ENCODE measurements at regions not wholly inside any gene's neighbourhood (a gene's known extent, or its start where the extent isn't known, plus 50 kb on each side); places are given as distances from the start of the nearest gene placed in this dataset.
A peak's percentile ranks its signal among the peaks of the same experiment; 100 is the strongest.

DNA sequence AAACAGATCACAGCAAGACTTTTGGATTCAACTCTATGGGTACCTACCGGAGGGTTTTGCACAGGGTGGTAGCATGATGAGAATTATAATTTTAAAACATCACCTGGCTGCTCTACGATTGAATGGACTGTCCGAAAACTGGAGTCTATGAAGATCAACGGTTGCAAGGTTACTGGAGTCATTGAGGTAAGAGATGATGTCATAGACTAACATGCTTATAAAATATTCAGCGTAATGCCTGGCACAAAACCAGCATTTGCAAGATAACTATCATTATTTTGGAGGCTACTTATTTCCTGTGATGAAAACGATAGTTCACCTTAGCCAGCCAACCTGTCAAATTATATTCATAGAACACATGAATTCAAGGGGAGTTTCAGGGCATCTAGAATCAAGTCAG, 580.6 kb upstream of the TBX3 start:
- DNase-seq (ENCODE audit: low read depth in 1 of 2, low spot score in 1 of 2) = no peak
- no peak for TF ChIP-seq JUND (IDR thresholded peaks at IDR 0.05; ENCODE audit: low read depth)
- in situ Hi-C loops (cut with HindIII; ENCODE audit: low pct_unique_long_range_greater_than_20kb, low sequenced_read_pairs) = no loop called here

DNA sequence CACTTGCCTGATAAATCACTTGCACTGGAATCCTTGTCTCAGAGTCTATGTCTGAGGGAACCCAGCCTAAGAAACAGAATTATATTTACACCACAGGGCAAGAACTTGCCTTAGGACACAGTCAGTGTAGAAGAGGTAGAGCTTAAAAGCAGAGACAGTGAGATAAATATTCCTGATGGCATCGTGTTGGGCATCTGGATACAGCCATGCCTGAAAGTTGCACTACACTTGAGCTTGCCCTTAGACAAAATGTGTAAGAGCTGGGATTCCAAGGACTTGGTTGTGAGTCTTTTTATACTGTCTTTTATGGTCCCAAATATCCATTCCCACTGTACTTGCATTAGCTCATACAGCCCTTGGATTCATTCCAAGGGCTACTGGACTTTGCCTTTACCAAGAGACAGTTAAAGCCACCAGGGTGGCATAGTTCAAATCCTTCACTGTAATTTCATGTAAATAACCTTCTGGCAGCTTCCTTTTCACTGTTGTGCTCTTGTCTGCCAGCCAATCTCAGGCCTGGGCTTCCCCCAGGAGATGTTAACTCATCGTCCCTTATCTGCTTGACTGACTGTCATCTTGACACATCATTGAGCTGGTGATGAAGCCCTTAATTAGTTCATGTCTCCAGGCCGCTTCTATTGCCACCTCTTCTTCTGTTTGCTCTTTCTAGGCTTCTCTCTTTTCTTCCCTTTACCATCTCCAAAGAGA, 577.9 kb upstream of the TBX3 start:
- no peak for TF ChIP-seq JUND (IDR thresholded peaks at IDR 0.05; ENCODE audit: low read depth)
- DNase-seq (ENCODE audit: low read depth in 1 of 2, low spot score in 1 of 2) = no peak
- in situ Hi-C loops (cut with HindIII; ENCODE audit: low pct_unique_long_range_greater_than_20kb, low sequenced_read_pairs) = no loop called here

DNA sequence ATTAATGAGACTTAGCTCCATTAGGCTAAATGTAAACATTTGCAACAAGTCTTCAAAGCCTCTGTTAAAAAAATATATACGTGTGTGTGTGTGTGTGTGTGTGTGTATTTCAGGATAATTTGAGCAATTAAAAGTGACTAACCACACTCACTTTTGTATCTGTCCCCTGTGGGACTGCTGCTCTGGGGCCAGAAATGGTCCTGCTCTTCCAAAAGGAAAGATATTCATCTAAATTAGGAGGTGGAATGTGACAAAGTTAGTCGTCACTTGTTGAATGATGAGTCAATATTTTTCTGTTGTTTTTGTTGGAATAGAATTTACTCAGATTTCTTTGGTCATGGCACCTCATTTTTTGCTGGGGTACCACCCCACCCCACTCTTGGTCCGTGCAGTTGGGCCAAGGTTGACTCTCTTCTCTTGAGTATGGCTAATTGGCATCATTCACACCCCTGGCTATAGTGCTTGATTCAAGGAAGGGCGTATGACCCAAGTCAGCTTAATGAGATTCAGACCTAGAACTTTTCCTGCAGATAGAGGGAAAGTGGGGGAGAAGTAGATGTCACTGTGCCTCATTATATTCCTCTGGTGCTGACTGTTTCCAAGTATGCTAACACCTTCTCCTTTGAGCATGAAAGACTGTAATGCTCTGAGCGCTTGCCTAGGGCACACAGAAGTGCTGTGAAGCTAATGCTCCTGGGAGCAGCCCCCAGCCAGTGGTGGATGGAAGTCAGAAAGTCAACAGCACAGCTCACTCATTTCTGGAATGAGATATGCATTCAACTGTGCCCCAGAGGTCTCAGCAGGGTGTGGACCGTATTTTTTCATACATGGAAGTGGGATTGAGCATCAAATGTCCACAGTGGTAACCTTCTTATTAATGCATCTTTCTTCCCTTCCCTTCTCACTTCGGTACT, 577.0 kb upstream of the TBX3 start:
- no peak for TF ChIP-seq JUND (IDR thresholded peaks at IDR 0.05; ENCODE audit: low read depth)
- in situ Hi-C loops (cut with HindIII; ENCODE audit: low pct_unique_long_range_greater_than_20kb, low sequenced_read_pairs) = no loop called here
- DNase-seq (ENCODE audit: low read depth in 1 of 2, low spot score in 1 of 2) = no peak

DNA sequence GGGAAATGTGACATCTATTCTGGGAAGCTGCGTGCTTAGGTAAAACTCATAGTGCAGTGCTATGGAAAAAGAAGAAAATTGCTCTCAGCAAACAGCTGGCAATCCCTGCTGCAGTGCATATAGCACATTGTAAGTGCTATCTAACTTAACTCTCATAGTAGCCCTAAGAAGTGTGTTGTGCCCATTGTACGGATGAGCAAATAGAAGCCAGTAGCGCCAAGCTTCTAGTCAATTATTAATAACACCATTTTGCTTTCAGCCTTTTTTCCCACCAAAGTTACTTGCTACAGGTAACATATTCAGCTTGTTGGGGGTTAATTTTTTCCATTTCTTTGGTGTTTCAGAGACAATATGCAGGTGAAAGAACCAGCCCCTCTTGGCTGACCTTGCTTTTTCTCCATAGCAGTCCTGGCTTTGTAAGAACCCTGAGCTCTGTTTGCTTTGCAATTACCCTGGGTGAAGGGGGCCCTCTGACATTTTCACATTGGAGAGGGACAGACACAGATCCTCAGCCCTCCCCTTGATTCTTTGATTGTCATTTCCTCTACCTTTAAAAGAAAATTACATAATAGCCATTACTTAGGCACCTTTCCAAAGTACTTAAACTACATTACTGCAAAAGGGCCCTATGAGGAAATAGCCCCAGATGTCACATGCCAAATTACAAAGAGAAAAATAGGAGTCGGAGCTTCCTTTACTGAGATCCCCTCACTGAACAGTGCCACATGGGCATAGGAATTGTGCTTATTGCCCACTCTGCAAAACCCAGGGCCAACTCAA, 576.2 kb upstream of the TBX3 start:
- no peak for DNase-seq (ENCODE audit: low read depth in 1 of 2, low spot score in 1 of 2)
- no peak for TF ChIP-seq JUND (IDR thresholded peaks at IDR 0.05; ENCODE audit: low read depth)
- in situ Hi-C loops (cut with HindIII; ENCODE audit: low pct_unique_long_range_greater_than_20kb, low sequenced_read_pairs) = no loop called here

DNA sequence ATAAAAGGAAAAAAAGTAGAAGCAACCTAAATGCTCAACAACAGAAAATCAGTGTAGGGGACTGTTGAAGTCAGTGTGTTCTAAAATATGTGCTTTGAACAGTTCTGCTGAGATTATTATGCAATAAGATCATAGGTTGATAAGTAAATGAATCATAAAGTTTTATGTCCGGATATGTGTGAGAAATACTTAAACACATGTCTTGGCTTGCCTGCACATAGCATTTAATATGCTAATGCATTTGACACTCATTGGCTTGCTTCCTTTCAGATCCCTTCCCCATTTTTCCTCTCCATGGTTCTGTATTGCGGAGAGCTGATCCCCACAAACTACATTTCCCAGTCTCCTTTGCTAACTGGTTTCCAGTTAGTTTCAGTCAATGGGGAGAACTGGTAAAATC, 573.8 kb upstream of the TBX3 start:
- DNase-seq (ENCODE audit: low read depth in 1 of 2, low spot score in 1 of 2) = no peak
- in situ Hi-C loops (cut with HindIII; ENCODE audit: low pct_unique_long_range_greater_than_20kb, low sequenced_read_pairs) = no loop called here
- no peak for TF ChIP-seq JUND (IDR thresholded peaks at IDR 0.05; ENCODE audit: low read depth)

DNA sequence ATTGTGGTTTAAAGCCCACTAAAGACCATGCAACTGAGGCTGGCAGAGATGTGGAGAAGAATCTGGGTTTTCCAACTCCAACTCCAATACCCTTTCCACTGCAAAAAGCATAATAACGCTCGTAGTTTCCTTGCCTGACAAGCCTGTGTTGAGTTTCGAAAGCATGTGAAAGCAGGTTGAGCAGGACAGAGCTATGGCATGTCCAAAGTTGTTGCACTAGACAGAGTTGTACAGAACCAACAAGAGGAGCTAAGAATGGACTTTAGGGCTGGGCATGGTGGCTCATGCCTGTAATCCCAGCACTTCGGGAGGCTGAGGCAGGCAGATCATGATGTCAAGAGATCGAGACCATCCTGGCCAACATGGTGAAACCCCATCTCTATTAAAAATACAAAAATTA, 572.0 kb upstream of the TBX3 start:
- DNase-seq (ENCODE audit: low read depth in 1 of 2, low spot score in 1 of 2) = peak in 1 of 2 experiments; percentile 6
- in situ Hi-C loops (cut with HindIII; ENCODE audit: low pct_unique_long_range_greater_than_20kb, low sequenced_read_pairs) = no loop called here
- no peak for TF ChIP-seq JUND (IDR thresholded peaks at IDR 0.05; ENCODE audit: low read depth)

DNA sequence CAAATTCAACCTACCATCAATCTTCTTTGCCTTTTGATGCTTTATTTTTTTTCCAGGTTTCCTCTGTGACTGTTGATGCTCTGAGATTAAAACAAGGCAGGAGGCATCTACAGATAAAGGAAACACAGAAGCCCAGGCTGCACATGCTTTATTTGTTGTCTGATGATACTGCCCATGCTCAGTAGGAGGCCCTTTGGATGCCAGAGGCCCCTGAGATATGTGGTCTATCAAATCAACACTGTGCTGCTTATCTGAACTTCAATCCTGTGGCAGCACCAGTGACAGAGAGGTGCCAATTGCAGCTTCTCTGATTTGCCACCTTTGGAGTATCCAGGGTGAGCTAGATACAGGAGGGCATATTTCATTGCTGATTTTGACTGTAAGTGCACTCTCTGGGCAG, 571.3 kb upstream of the TBX3 start:
- TF ChIP-seq JUND (IDR thresholded peaks at IDR 0.05; ENCODE audit: low read depth) = no peak
- DNase-seq (ENCODE audit: low read depth in 1 of 2, low spot score in 1 of 2) = no peak
- in situ Hi-C loops (cut with HindIII; ENCODE audit: low pct_unique_long_range_greater_than_20kb, low sequenced_read_pairs) = no loop called here

DNA sequence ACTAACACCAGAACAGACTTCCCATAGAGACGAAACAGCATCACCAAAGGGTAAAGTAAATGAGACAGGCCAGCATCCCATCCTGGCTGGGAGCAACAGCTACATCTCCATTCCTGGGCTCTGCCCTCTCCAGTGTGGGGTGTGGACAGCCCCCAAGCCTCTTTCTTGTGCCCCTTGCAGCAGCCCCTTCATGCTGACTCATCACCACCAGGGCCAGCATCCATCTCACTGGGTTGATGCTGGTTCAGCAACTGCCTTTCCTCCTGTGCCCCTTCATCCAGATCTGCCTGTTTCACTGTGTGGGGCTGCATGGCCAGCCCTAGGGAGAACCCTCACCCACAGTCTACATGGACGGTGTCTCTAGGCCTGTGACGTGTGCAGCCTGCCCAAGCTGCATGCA, 569.1 kb upstream of the TBX3 start:
- TF ChIP-seq JUND (IDR thresholded peaks at IDR 0.05; ENCODE audit: low read depth) = no peak
- in situ Hi-C loops (cut with HindIII; ENCODE audit: low pct_unique_long_range_greater_than_20kb, low sequenced_read_pairs) = no loop called here
- DNase-seq (ENCODE audit: low read depth in 1 of 2, low spot score in 1 of 2) = no peak

DNA sequence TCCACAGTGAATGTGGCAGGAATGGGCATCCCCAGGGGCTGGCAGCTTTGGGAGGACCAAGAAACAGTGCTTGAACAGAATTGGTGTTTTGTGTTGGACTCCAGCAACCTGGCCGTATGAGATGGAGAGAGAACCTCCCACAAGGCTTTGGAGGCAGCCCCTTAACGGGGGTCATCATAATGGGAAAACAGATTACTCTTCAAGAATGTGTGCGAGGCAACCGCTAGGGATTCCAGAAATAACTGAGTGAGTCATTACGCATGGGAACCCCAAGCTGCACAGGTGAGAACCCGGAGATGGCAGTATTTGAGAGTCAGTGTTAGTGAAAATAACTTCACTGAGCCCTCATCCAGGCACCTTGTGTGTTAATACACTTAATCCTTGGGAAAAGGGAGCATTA, 567.8 kb upstream of the TBX3 start:
- no peak for TF ChIP-seq JUND (IDR thresholded peaks at IDR 0.05; ENCODE audit: low read depth)
- in situ Hi-C loops (cut with HindIII; ENCODE audit: low pct_unique_long_range_greater_than_20kb, low sequenced_read_pairs) = no loop called here
- no peak for DNase-seq (ENCODE audit: low read depth in 1 of 2, low spot score in 1 of 2)

DNA sequence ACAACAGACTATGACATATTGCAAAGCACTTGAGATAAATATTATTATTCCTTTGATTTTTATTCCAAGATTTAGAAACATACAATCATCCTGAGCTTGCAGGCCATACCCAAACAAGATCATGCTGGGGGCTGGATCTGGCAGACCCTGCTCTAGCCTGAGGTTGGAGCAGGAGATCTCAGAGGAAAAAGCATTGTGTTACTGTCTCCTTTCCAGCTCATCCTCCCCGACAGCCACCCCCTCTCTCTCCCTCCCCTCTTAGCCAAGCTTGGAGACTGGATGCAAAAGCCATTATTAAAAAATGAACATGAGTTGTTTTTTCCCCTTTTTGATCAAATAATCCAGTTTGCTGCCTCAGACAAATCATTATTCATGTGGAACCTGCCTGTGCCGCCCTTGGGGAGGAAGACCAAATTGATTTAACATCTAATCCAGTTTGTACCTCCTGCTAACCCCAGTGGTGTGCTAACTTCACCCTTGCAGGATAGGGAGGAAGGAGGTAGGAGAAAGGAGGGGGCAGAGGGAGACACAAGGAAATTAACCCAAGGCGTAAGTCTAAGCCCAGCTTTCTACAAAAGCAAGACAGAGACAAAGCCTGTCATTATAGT, 565.8 kb upstream of the TBX3 start:
- in situ Hi-C loops (cut with HindIII; ENCODE audit: low pct_unique_long_range_greater_than_20kb, low sequenced_read_pairs) = no loop called here
- TF ChIP-seq JUND (IDR thresholded peaks at IDR 0.05; ENCODE audit: low read depth) = no peak
- no peak for DNase-seq (ENCODE audit: low read depth in 1 of 2, low spot score in 1 of 2)

DNA sequence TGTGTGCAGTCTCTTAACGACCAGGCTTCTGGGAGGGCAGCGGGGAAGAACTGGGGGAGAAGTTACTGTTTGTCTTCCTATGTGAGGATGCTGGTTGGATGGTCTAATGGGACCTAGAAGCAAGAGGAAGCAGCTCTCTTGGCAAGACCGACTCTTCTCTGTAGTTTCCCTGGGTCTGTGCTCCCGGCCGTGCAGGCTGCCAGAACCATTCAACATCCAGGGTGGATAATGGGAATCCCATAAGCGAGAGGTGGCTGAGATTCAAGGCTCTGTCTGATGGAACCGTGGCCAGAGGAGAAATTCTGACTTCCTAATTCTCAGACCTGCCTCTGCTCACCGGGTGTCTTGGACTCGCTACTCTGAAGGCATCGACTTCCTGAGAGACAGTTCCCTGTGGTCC, 561.0 kb upstream of the TBX3 start:
- TF ChIP-seq JUND (IDR thresholded peaks at IDR 0.05; ENCODE audit: low read depth) = no peak
- in situ Hi-C loops (cut with HindIII; ENCODE audit: low pct_unique_long_range_greater_than_20kb, low sequenced_read_pairs) = no loop called here
- no peak for DNase-seq (ENCODE audit: low read depth in 1 of 2, low spot score in 1 of 2)

DNA sequence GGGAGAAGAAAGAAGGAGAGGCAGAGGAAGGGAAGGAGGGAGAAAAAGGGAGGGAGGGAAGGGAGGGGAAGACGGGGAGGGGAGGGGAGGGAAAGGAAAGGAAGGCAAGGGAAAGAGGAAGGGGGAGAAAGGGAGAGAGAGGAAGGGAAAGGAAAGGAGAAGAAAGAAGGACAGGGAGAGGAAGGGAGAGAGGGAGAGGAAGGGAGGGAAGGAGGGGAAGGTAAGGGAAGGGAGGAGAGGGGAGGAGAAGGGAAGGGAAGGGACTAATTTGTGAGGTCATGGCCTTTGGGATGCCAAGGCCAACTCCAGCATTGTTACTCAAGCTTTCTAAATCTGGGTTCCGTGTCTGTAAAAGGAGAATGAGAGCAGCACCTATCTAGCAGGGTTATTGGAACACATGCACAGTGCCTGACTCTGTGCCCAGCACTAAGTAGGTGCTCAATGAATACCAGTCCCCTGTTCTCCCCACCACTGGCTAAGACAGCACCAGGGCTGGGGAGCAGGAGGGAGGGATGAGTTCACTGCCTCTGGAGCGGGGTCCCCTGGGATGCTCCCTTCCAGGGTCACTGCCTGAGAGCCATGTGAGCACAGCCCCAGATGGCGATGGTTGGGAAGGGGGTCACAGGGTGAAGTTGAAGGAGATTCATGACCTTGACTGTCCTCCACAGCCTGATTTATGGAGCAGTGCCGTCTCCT, 560.1 kb upstream of the TBX3 start:
- in situ Hi-C loops (cut with HindIII; ENCODE audit: low pct_unique_long_range_greater_than_20kb, low sequenced_read_pairs) = no loop called here
- no peak for DNase-seq (ENCODE audit: low read depth in 1 of 2, low spot score in 1 of 2)
- no peak for TF ChIP-seq JUND (IDR thresholded peaks at IDR 0.05; ENCODE audit: low read depth)
